ENCODE measurements at regions not wholly inside any gene's neighbourhood (a gene's known extent, or its start where the extent isn't known, plus 50 kb on each side); places are given as distances from the start of the nearest gene placed in this dataset.

DNA sequence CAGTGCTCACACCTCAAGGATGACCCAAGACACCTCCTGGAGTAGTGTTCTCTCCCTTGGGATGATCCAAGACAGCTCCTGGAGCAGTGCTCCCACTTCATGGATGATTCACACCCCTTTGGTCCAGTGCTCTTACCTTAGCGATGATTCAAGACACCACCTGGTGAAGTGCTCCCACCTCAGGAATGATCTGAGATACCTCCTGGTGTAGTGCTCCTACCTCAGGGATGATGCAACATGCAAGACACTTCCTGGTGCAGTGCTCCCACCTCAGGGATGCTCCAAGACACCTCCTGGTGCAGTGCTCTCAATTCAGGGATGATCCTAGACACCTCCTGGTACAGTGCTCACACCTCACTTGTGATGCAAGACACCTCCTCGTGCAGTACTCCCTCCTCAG lies 123.1 kb downstream of the ASB1 start:
- no peak for DNase-seq
- Histone ChIP-seq H3K9me2 (replicated peaks; ENCODE audit: insufficient read depth, low read length) (no peaks in the 10 kb centered on the region), H3K27ac (ENCODE audit: low read length) (no peak overlapping the region), H2AFZ (ENCODE audit: low read length) (no peak overlapping the region), H4K20me1 (ENCODE audit: insufficient read depth, low read length) (no peaks in the 10 kb centered on the region), H3K4me2 (ENCODE audit: low read depth, low read length) (no peak overlapping the region), H3K4me3 (ENCODE audit: low read length) (no peak overlapping the region), H3K79me2 (ENCODE audit: low read length) (no peaks in the 10 kb centered on the region), H3K9ac (ENCODE audit: low read length) (no peak overlapping the region), H3K4me1 (ENCODE audit: low read length) (no peaks in the 10 kb centered on the region), H3K36me3 (replicated peaks; ENCODE audit: insufficient read depth, low read length) (no peaks in the 10 kb centered on the region), H3K9me3 (replicated peaks; ENCODE audit: insufficient read depth, low read length) (no peaks in the 10 kb centered on the region), H3K27me3 (replicated peaks; ENCODE audit: insufficient read depth, low read length) (no peaks in the 10 kb centered on the region), H3F3A (ENCODE audit: insufficient read depth, low read length) (no peaks in the 10 kb centered on the region)
- TF ChIP-seq EZH2 (optimal IDR thresholded peaks at IDR 0.05; ENCODE audit: low read depth, low read length), result no peak
- no peak for TF ChIP-seq EZH2phosphoT487 (IDR thresholded peaks at IDR 0.05; ENCODE audit: low read length)
- TF ChIP-seq CTCF (IDR thresholded peaks at IDR 0.05; ENCODE audit: low read length), result no peak

DNA sequence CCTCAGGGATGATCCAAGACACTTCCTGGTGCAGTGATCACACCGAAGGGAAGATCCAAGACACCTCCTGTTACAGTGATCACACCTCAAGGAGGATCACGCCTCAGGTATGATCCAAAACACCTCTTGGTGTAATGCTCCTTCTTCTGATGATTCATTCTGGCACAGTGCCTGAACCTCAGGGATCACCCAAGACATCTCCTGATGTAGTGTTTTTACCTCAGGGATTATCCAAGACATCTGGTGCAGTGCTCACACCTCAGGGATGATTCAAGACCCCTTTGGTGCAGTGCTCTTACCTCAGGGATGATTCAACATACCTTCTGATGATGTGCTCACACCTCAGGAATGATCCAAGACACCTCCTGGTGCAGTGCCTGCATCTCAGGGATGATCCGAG lies 124.4 kb downstream of the ASB1 start:
- TF ChIP-seq EZH2 (optimal IDR thresholded peaks at IDR 0.05; ENCODE audit: low read depth, low read length) (no peak), CTCF (IDR thresholded peaks at IDR 0.05; ENCODE audit: low read length) (no peak), EZH2phosphoT487 (IDR thresholded peaks at IDR 0.05; ENCODE audit: low read length) (no peak)
- H3K9me2 ChIP-seq (replicated peaks; ENCODE audit: insufficient read depth, low read length), result no peaks in the 10 kb centered on the region
- H3K9me3 ChIP-seq (replicated peaks; ENCODE audit: insufficient read depth, low read length), result no peaks in the 10 kb centered on the region

DNA sequence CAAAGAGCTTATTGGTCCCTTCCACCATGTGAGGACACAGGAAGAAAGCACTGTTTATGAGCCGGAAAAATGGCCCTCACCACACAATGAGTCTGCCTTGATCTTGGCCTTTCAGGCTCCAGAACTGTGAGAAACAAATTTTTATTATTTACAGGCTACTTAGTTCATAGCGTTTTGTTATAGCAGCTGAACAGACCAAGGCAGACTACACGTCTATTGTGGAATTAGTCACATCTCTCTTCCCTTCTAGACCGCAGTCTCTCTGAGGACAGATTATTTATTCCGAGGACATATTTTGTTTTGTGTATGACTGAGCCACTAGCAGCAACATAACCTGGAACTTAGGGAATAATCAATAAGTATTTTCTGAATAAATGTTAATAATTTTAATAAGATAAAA lies 125.5 kb downstream of the ASB1 start:
- Histone ChIP-seq H3K4me3 (ENCODE audit: low read length) (no peak overlapping the region), H3K79me2 (ENCODE audit: low read length) (no peaks in the 10 kb centered on the region), H4K20me1 (ENCODE audit: insufficient read depth, low read length) (no peaks in the 10 kb centered on the region), H3K9me2 (replicated peaks; ENCODE audit: insufficient read depth, low read length) (no peaks in the 10 kb centered on the region), H3K27ac (ENCODE audit: low read length) (no peak overlapping the region), H3K4me1 (ENCODE audit: low read length) (no peaks in the 10 kb centered on the region), H3K9me3 (replicated peaks; ENCODE audit: insufficient read depth, low read length) (no peaks in the 10 kb centered on the region), H3K36me3 (replicated peaks; ENCODE audit: insufficient read depth, low read length) (no peaks in the 10 kb centered on the region), H3K27me3 (replicated peaks; ENCODE audit: insufficient read depth, low read length) (peaks cover 5% of the 10 kb centered on the region; the same call in 1 of the 2 replicates), H3K4me2 (ENCODE audit: low read depth, low read length) (no peak overlapping the region), H3K9ac (ENCODE audit: low read length) (no peak overlapping the region), H3F3A (ENCODE audit: insufficient read depth, low read length) (no peaks in the 10 kb centered on the region), H2AFZ (ENCODE audit: low read length) (no peak overlapping the region)
- TF ChIP-seq EZH2 (optimal IDR thresholded peaks at IDR 0.05; ENCODE audit: low read depth, low read length) (no peak), CTCF (IDR thresholded peaks at IDR 0.05; ENCODE audit: low read length) (no peak), EZH2phosphoT487 (IDR thresholded peaks at IDR 0.05; ENCODE audit: low read length) (no peak)
- DNase-seq, result no peak

More for the DNA sequence above, 124.4 kb downstream of the ASB1 start:
- no peak overlapping the region for H3K4me2 ChIP-seq (ENCODE audit: low read depth, low read length)
- no peak overlapping the region for H3K27ac ChIP-seq (ENCODE audit: low read length)
- no peak overlapping the region for H3K4me3 ChIP-seq (ENCODE audit: low read length)
- no peaks in the 10 kb centered on the region for H3K4me1 ChIP-seq (ENCODE audit: low read length)
- H3K27me3 ChIP-seq (replicated peaks; ENCODE audit: insufficient read depth, low read length), result 0 out of 2 replicates have a peak, but pooled peaks cover 5% of the 10 kb centered on the region
- H2AFZ ChIP-seq (ENCODE audit: low read length), result no peak overlapping the region
- no peaks in the 10 kb centered on the region for H4K20me1 ChIP-seq (ENCODE audit: insufficient read depth, low read length)
- no peak overlapping the region for H3K9ac ChIP-seq (ENCODE audit: low read length)
- H3F3A ChIP-seq (ENCODE audit: insufficient read depth, low read length), result no peaks in the 10 kb centered on the region
- DNase-seq, result no peak
- H3K79me2 ChIP-seq (ENCODE audit: low read length), result no peaks in the 10 kb centered on the region
- no peaks in the 10 kb centered on the region for H3K36me3 ChIP-seq (replicated peaks; ENCODE audit: insufficient read depth, low read length)
